ENCODE measurements at regions not wholly inside any gene's neighbourhood (a gene's known extent, or its start where the extent isn't known, plus 50 kb on each side); places are given as distances from the start of the nearest gene placed in this dataset.

DNA sequence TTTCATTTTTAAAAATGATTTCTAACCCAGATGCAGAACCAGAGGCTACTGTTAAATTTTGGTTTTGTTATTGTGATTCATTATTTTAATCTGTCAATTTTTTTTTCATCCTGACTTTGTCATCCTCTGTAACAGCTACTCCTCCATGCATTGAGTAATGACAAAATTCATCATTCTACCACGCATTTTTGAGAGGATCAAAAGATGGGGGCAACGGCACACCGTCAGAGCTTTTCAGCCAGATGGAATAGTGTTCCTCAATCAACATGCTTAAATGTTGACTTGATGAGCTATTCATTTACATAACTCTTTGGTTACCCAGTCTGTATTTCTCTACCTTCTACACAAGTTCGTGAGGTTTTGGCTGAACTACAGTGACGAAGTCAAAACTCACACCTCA is 486.3 kb downstream of the EFNB2 start:
- peaks cover 1% of the 10 kb centered on the region for H3K9me3 Mint-ChIP-seq
- H3K4me1 ChIP-seq (ENCODE audit: control insufficient read depth, insufficient read depth, low read length) = no peaks in the 10 kb centered on the region
- WGBS, 2 experiments (ENCODE audit: insufficient coverage in 1 of 2, insufficient read length in 1 of 2) = 94 to 95% methylated on average over 4 to 5 of the region's 5 CpGs
- H3K27me3 Mint-ChIP-seq (ENCODE audit: insufficient read depth) = no peaks in the 10 kb centered on the region
- H3K9me3 ChIP-seq (ENCODE audit: control insufficient read depth, low read length) = no peaks in the 10 kb centered on the region
- no peaks in the 10 kb centered on the region for H3K27me3 ChIP-seq (ENCODE audit: control insufficient read depth, insufficient read depth, low read length, poor library complexity, severe bottlenecking)
- no peak overlapping the region for H3K9ac ChIP-seq (ENCODE audit: extremely low read depth, low read length, poor library complexity, severe bottlenecking)
- peaks cover 2% of the 10 kb centered on the region for H3K36me3 Mint-ChIP-seq (ENCODE audit: low read depth)
- H3K27ac Mint-ChIP-seq = no peak overlapping the region
- H3K4me3 ChIP-seq (ENCODE audit: low read length) = no peak overlapping the region
- H3K27ac ChIP-seq (ENCODE audit: low read depth, low read length) = no peak overlapping the region
- H3K4me1 Mint-ChIP-seq = peaks cover 4% of the 10 kb centered on the region
- DNase-seq = no peak
- no peak overlapping the region for H3K4me3 Mint-ChIP-seq
- TF ChIP-seq, protein P1, sequence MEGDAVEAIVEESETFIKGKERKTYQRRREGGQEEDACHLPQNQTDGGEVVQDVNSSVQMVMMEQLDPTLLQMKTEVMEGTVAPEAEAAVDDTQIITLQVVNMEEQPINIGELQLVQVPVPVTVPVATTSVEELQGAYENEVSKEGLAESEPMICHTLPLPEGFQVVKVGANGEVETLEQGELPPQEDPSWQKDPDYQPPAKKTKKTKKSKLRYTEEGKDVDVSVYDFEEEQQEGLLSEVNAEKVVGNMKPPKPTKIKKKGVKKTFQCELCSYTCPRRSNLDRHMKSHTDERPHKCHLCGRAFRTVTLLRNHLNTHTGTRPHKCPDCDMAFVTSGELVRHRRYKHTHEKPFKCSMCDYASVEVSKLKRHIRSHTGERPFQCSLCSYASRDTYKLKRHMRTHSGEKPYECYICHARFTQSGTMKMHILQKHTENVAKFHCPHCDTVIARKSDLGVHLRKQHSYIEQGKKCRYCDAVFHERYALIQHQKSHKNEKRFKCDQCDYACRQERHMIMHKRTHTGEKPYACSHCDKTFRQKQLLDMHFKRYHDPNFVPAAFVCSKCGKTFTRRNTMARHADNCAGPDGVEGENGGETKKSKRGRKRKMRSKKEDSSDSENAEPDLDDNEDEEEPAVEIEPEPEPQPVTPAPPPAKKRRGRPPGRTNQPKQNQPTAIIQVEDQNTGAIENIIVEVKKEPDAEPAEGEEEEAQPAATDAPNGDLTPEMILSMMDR (conservative IDR thresholded peaks at IDR 0.05) = no peak
- no peaks in the 10 kb centered on the region for H3K36me3 ChIP-seq (ENCODE audit: control insufficient read depth, insufficient read depth, low read length)

DNA sequence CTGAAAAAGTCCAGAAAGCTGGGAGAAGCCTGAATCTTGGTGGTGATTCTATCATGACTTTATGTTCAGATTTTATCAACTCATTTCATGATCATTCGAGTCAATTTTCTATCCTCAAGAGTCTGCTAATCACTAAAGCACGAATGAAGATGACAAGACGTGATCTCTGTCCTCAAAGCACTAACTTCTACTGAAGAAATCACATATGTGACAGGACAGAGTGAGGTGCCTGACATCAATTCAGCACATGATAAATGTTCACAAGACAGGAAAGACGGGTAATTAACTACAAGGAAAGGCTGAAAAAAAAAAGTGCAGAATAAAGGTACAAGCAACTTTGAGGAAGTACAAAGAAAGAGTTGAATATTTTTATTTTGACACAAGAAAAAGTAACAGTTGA is 487.1 kb downstream of the EFNB2 start:
- H3K4me1 Mint-ChIP-seq = peaks cover 4% of the 10 kb centered on the region
- peaks cover 2% of the 10 kb centered on the region for H3K36me3 Mint-ChIP-seq (ENCODE audit: low read depth)
- H3K27ac Mint-ChIP-seq = no peak overlapping the region
- DNase-seq = no peak
- Histone ChIP-seq H3K4me1 (ENCODE audit: control insufficient read depth, insufficient read depth, low read length) (no peaks in the 10 kb centered on the region), H3K27ac (ENCODE audit: low read depth, low read length) (no peak overlapping the region), H3K9ac (ENCODE audit: extremely low read depth, low read length, poor library complexity, severe bottlenecking) (no peak overlapping the region), H3K36me3 (ENCODE audit: control insufficient read depth, insufficient read depth, low read length) (no peaks in the 10 kb centered on the region), H3K4me3 (ENCODE audit: low read length) (no peak overlapping the region), H3K27me3 (ENCODE audit: control insufficient read depth, insufficient read depth, low read length, poor library complexity, severe bottlenecking) (no peaks in the 10 kb centered on the region), H3K9me3 (ENCODE audit: control insufficient read depth, low read length) (no peaks in the 10 kb centered on the region)
- TF ChIP-seq, protein P1 (conservative IDR thresholded peaks at IDR 0.05) = no peak
- 67 to 72% methylated on average over 4 of the region's 4 CpGs for WGBS, 2 experiments (ENCODE audit: insufficient coverage in 1 of 2, insufficient read length in 1 of 2)
- peaks cover 1% of the 10 kb centered on the region for H3K9me3 Mint-ChIP-seq
- no peak overlapping the region for H3K4me3 Mint-ChIP-seq
- no peaks in the 10 kb centered on the region for H3K27me3 Mint-ChIP-seq (ENCODE audit: insufficient read depth)

DNA sequence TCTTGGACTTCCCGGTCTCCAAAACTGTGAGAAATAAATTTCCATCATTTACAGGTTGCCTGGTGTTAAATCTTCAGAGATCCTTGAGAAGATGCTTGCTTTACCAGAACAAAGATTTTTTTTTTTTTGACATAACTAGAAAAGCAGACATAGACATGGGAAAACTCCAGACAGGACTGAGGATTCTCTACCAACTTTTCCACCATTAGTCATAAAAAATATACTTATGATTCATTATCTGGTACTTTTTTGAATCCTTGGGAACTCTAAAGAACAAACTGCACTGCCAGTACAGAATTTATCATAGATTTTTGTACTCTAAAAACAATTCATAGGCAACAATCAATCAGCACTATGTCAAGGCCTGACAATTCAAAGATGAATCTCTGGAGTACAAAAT is 487.6 kb downstream of the EFNB2 start:
- no peaks in the 10 kb centered on the region for H3K9me3 ChIP-seq (ENCODE audit: control insufficient read depth, low read length)
- H3K27ac ChIP-seq (ENCODE audit: low read depth, low read length) = no peak overlapping the region
- Mint-ChIP-seq H3K9me3 (peaks cover 1% of the 10 kb centered on the region), H3K4me3 (no peak overlapping the region), H3K36me3 (ENCODE audit: low read depth) (peaks cover 2% of the 10 kb centered on the region), H3K27ac (no peak overlapping the region), H3K27me3 (ENCODE audit: insufficient read depth) (no peaks in the 10 kb centered on the region), H3K4me1 (peaks cover 4% of the 10 kb centered on the region)
- no peaks in the 10 kb centered on the region for H3K4me1 ChIP-seq (ENCODE audit: control insufficient read depth, insufficient read depth, low read length)
- TF ChIP-seq, protein P1 (conservative IDR thresholded peaks at IDR 0.05) = no peak
- H3K36me3 ChIP-seq (ENCODE audit: control insufficient read depth, insufficient read depth, low read length) = no peaks in the 10 kb centered on the region
- H3K27me3 ChIP-seq (ENCODE audit: control insufficient read depth, insufficient read depth, low read length, poor library complexity, severe bottlenecking) = no peaks in the 10 kb centered on the region
- DNase-seq = no peak
- no peak overlapping the region for H3K9ac ChIP-seq (ENCODE audit: extremely low read depth, low read length, poor library complexity, severe bottlenecking)
- WGBS, 2 experiments (ENCODE audit: insufficient coverage in 1 of 2, insufficient read length in 1 of 2) = 100% methylated on average over 1 of the region's 1 CpG; no CpG with 5 or more reads in 1 of the 2 experiments
- no peak overlapping the region for H3K4me3 ChIP-seq (ENCODE audit: low read length)

Measured in endodermal cell (in vitro differentiated cells).